Fibroblast of mammary gland (primary cell): ENCODE measurements at regions not wholly inside any gene's neighbourhood (a gene's known extent, or its start where the extent isn't known, plus 50 kb on each side); places are given as distances from the start of the nearest gene placed in this dataset.

Source experiments
- DNase-seq: peaks from one replicate; pipeline ENCODE4 v3.0.0-alpha.2; 2010; ENCODE audit warnings: low read depth
- H3K4me3 ChIP-seq: 2 replicates; pipeline ENCODE4 v1.5.1; 2011; ENCODE audit warnings: low read depth, mild to moderate bottlenecking, low read length, moderate library complexity; ENCODE audit not compliant: control insufficient read depth
- TF ChIP-seq, protein P1 (sequence below): conservative IDR thresholded peaks from 2 replicates; pipeline ENCODE4 v1.5.1; 2011; ENCODE audit warnings: low read depth, low read length, inconsistent platforms; ENCODE audit not compliant: control insufficient read depth, insufficient read depth

DNA sequence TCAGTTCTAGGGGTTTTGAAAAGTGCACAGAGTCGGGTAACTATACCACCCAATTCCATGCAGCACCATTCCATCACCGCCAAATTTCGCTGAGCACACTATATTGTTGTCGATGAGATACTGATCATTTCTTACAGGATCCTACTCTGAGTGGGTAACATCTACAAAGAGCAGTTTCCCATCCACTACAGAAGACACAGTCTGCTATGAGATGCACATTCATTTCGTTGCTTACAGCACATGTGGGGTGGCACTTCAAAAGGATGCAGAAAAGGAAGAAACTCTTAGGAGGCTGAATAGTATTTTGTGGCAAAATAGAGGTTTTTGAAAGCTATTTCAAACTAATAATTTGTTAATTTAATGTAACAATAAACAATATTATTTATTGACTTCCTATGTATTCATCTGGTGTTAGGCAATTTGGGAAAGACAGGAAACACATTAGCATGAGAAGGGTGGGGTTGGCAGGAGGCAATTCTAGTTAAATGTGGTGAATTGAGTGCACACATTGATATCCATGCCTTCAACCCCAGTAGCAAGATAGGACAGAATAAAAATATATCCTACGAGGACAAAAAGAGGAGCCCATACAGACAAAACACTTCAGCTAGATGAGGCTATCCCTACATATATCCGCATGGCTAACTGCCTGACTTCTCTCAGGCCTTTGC, 186.8 kb upstream of the PARP11 start:
- DNase-seq, result no peak
- TF ChIP-seq, protein P1, sequence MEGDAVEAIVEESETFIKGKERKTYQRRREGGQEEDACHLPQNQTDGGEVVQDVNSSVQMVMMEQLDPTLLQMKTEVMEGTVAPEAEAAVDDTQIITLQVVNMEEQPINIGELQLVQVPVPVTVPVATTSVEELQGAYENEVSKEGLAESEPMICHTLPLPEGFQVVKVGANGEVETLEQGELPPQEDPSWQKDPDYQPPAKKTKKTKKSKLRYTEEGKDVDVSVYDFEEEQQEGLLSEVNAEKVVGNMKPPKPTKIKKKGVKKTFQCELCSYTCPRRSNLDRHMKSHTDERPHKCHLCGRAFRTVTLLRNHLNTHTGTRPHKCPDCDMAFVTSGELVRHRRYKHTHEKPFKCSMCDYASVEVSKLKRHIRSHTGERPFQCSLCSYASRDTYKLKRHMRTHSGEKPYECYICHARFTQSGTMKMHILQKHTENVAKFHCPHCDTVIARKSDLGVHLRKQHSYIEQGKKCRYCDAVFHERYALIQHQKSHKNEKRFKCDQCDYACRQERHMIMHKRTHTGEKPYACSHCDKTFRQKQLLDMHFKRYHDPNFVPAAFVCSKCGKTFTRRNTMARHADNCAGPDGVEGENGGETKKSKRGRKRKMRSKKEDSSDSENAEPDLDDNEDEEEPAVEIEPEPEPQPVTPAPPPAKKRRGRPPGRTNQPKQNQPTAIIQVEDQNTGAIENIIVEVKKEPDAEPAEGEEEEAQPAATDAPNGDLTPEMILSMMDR, result no peak
- no peak overlapping the region for H3K4me3 ChIP-seq

DNA sequence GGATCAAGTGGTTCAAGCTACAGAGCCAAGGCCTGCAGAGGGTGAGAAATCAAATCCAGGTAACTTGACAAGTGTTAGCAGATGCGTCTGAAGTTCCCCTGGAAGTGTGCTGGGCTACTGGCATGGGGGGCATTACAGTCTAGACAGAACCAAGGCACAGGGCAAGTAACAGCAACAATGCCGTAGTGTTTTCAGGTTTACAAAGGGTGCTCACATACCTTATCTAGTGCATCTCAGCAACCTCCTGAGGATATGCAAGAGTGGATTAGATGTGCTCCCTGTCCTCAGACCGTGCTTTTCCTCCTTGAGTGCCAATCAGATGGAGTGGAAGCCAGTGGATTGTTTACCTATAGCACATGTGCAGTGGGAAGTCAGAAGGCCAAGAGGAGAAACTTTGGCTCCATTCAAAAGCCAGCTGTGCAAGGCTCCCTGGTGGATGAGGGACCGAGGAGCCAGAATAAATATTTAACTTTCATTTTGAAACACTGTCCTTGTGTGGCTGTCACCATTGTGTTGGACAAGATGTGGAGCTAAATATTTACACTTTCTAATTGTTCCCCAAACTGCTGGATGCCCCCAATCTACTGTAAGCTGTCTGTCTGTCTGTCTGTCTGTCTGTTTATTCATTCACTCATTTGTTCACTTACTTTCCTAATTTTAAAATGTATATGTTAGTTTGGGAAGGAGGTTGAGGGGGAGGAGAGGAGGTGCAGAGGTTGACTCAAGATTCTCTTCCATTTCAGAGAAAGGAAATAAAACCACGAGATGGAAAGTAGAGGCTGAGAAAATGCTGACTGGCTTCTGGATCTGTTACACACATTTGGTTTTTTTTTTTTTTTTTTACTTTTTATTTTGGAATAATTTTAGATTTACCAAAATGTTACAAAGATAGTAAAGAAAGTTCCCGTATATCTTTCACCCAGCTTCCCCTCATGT, 184.0 kb upstream of the PARP11 start:
- no peak for DNase-seq
- TF ChIP-seq, protein P1, result no peak
- no peak overlapping the region for H3K4me3 ChIP-seq

DNA sequence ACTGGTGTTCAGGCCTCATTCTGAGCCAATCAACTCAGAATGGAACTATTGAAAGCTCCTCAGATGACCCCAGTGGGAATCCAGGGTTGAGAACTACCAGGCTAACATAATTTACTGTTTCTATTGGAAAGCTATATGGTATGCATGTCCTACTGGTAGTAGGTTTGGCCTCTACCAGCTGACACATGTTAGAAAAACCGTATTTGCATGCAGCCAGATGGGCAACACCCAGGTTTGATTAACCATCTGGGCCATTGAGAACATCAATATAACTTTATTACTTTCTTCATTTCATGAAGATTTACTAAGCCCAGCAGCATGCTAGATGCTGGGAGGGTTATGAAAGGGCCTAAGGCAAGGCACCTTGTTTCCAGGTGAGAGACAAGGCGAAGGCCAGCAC, 181.4 kb upstream of the PARP11 start:
- DNase-seq, result no peak
- no peak overlapping the region for H3K4me3 ChIP-seq
- TF ChIP-seq, protein P1, result no peak

DNA sequence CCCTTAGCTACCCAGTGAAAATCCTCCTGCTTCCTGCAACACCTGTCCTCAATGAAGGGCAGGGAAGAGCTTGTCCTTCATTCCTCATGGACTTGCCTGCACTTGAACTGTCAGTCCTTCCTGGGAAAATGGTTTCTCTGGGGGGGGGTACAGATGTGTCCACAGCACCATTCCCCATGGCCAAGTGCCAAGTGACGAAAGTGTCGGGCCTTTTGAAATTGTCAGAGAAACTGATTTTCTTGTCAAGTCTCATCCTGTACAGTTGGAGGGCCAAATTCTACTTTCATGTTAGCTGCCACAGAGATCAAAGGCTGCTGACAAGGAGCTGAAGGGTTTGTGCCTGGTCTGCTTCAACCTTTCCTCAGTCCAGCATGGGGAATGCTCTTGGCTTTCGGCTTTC, 179.5 kb upstream of the PARP11 start:
- DNase-seq, result no peak
- no peak overlapping the region for H3K4me3 ChIP-seq
- TF ChIP-seq, protein P1, result no peak

DNA sequence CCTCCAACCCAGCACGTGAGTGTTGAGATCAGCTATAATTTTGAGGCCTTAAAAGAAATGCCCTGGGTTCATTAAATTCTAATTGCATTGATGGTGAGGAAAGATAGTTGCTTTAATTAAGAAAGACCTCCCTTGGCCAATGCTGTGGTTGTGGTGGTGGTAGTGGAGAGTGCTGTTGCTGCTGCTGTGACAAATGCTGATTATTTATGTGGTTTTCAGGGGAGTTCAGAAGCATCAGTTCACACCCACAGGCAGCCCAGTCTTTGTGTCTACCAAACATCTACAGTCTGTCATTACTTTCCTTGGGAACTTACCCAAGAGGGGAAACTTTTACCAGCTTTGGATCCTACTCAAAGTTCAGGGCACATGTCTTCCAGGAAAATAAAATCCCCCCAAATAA, 178.4 kb upstream of the PARP11 start:
- H3K4me3 ChIP-seq, result no peak overlapping the region
- no peak for DNase-seq
- TF ChIP-seq, protein P1, result no peak

DNA sequence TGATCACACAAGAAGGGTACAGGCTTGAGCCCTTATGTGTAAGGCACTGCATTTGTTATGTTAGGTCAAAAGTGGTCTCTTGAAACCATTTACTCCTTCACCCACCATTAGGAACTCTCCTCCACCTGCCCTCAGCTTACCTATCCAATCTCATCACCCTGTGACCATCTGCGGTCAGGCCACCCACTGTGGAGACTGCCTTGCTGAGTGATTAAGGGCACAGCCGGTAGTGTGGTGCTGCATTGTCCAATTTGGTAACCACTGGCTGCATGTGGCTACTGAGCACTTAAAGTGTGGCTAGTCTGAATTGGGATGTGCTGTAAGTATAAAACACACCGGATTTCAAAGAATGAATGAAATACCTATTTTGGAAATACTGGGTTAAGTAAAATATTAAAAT, 177.1 kb upstream of the PARP11 start:
- TF ChIP-seq, protein P1, result no peak
- no peak overlapping the region for H3K4me3 ChIP-seq
- no peak for DNase-seq
